Panc1 (cell line): ENCODE measurements at regions not wholly inside any gene's neighbourhood (a gene's known extent, or its start where the extent isn't known, plus 50 kb on each side); places are given as distances from the start of the nearest gene placed in this dataset.

ENCODE experiments used
- ATAC-seq: fragments of 200-7000 bp; cut with Tn5 transposase; 2 replicates; pipeline ENCODE4 v1.9.1; 2020; ENCODE audit warnings: mild to moderate bottlenecking, moderate library complexity
- BruUV-seq: library from RNA; stranded (reverse); fragments of 400-500 nt; replicated peaks from 2 replicates; lab custom pipeline; 2021; lab: Mats Ljungman, UMichigan
- CTCF ChIA-PET: fragments of 300-600 bp; sonication (Branson Sonifier 250); formaldehyde crosslinking; loops from one replicate; lab custom pipeline; 2022; ENCODE audit warnings: antibody characterized with exemption; lab: Charles Lee
- POLR2A ChIA-PET: fragments of 300-600 bp; sonication (Branson Sonifier 250); formaldehyde crosslinking; loops from one replicate; lab custom pipeline; 2022; ENCODE audit warnings: antibody characterized with exemption; lab: Charles Lee
- DNase-seq: peaks from one replicate; pipeline ENCODE4 v3.0.0-alpha.2; 2010; ENCODE audit warnings: low read depth, low spot score
- H3K27ac ChIP-seq: 2 replicates; pipeline ENCODE4 v1.5.1; 2011; ENCODE audit warnings: mild to moderate bottlenecking, low read length, inconsistent platforms
- H3K27me3 ChIP-seq: fragments of 200-500 bp; sonication (Bioruptor generic); 2 replicates; pipeline ENCODE4 v1.6.0; 2014; ENCODE audit warnings: low read length, inconsistent platforms; ENCODE audit not compliant: control insufficient read depth, insufficient read depth
- H3K36me3 ChIP-seq: fragments of 200-500 bp; sonication (Bioruptor generic); 2 replicates; pipeline ENCODE4 v1.5.1; 2014; ENCODE audit warnings: inconsistent platforms, mild to moderate bottlenecking, low read length, moderate library complexity; ENCODE audit not compliant: control insufficient read depth, insufficient read depth
- H3K4me1 ChIP-seq: 2 replicates; pipeline ENCODE4 v1.5.1; 2011; ENCODE audit warnings: inconsistent platforms, mild to moderate bottlenecking, low read length, moderate library complexity; ENCODE audit not compliant: control insufficient read depth, insufficient read depth
- H3K4me3 ChIP-seq, 2 experiments: 2 replicates each; pipeline ENCODE4 v1.5.1; 2011 to 2012; ENCODE audit warnings: low read depth in 2 of 2, low read length in 2 of 2, mild to moderate bottlenecking in 2 of 2, inconsistent platforms in 1 of 2, moderate library complexity in 1 of 2
- H3K9me3 ChIP-seq: fragments of 200-500 bp; sonication (Bioruptor generic); 2 replicates; pipeline ENCODE4 v1.5.1; 2014; ENCODE audit warnings: low read depth, mild to moderate bottlenecking, inconsistent platforms, low read length, moderate library complexity; ENCODE audit not compliant: control insufficient read depth, insufficient read depth
- CTCF ChIP-seq: fragments of 450-650 bp; IDR thresholded peaks from 2 replicates; pipeline ENCODE4 v1.5.1; 2017; ENCODE audit warnings: mild to moderate bottlenecking
- POLR2AphosphoS5 ChIP-seq: IDR thresholded peaks from 2 replicates; pipeline ENCODE4 v1.6.1; 2012; ENCODE audit warnings: mild to moderate bottlenecking, low read depth, low read length, moderate library complexity
- REST ChIP-seq, 2 experiments: IDR thresholded peaks; 2 replicates each; pipeline ENCODE4 v1.6.1; 2011 to 2012; ENCODE audit warnings: low read depth in 2 of 2, control low read depth in 1 of 2, low read length in 1 of 2, mild to moderate bottlenecking in 1 of 2, moderate library complexity in 1 of 2; ENCODE audit not compliant: insufficient read depth in 1 of 2
- SIN3A ChIP-seq: IDR thresholded peaks from 2 replicates; pipeline ENCODE4 v1.6.1; 2012; ENCODE audit warnings: low read depth, mild to moderate bottlenecking, low read length, moderate library complexity, borderline replicate concordance; ENCODE audit not compliant: insufficient read depth
- TCF7L2 ChIP-seq: IDR thresholded peaks from 2 replicates; pipeline ENCODE4 v1.6.1; 2011; ENCODE audit warnings: mild to moderate bottlenecking, low read depth, low read length, inconsistent platforms
- in situ Hi-C: cut with HindIII; loops from 2 replicates; pipeline ENCODE4 v1.10.0; 2016; ENCODE audit warnings: low sequenced_read_pairs, low pct_unique_long_range_greater_than_20kb
- intact Hi-C: fragments of 100-400 bp; cut with micrococcal nuclease; formaldehyde crosslinking; loops from one replicate; pipeline ENCODE4 v1.10.0; 2022; ENCODE audit not compliant: unreplicated experiment

DNA sequence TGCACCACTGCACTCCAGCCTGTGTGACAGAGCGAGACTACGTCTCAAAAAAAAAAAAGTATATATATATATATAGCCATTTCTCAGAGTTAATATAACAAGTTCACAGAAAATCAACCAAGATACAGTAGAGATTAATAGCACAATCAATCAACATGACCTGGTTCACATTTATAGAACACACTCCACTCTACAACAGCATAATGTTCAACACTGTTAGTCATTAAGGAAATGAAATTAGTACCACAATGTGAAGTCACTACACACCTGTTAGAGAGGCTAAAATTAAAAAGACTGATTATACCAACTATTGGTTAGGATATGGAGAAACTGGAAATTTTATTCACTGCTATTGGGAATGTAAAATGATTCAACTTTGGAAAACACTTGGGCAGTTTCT, 387.7 kb downstream of the QKI start:
- Histone ChIP-seq H3K4me1 (no peaks in the 10 kb centered on the region), H3K27ac (no peak overlapping the region), H3K27me3 (no peaks in the 10 kb centered on the region), H3K4me3 (no peak overlapping the region), H3K36me3 (no peaks in the 10 kb centered on the region), H3K9me3 (no peaks in the 10 kb centered on the region)
- CTCF ChIA-PET = no interaction called here
- BruUV-seq = no TSS peak
- in situ Hi-C loops = no loop called here
- intact Hi-C loops = no loop called here
- ATAC-seq (no peak), DNase-seq (no peak)
- POLR2A ChIA-PET = no interaction called here
- no peak for TF ChIP-seq POLR2AphosphoS5
- no peak for TF ChIP-seq CTCF
- TF ChIP-seq TCF7L2 = no peak
- TF ChIP-seq SIN3A = no peak
- TF ChIP-seq REST (IDR thresholded peaks at IDR 0.05; ENCODE audit: insufficient read depth in 1 of 2, low read depth in 2 of 2, low read length in 1 of 2) = no peak

DNA sequence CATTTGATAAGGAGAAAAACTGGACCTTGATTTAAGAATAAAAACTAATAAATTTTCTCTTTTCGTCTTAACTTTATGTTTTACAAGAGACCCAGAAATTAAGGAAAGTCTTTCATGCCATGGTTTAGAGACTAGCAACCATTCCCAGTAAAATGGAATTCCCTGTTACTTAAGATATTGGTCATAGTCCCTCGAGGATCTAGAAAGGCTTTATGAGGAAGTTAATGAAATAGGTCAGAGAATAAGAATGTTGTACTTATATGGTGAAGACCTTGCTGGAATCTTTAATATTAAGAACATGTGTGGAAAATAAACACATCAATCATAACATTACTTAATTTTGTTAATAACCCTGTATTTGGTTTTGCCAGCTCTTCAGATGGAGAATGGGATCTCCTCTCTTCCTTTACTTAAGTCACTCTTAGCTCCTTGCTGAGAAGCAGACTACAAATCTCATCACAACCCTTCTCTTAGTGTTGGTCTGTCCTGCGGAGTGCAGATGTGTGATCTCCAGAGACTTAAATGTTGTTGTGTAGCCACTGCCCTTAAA, 382.9 kb downstream of the QKI start:
- DNase-seq (no peak), ATAC-seq (no peak)
- no peaks in the 10 kb centered on the region for H3K4me1 ChIP-seq
- CTCF ChIA-PET = no interaction called here
- in situ Hi-C loops = no loop called here
- no peak overlapping the region for H3K27ac ChIP-seq
- H3K9me3 ChIP-seq = no peaks in the 10 kb centered on the region
- H3K36me3 ChIP-seq = no peaks in the 10 kb centered on the region
- no peaks in the 10 kb centered on the region; the same call in 1 of the 2 replicates for H3K27me3 ChIP-seq
- BruUV-seq = no TSS peak
- no peak overlapping the region for H3K4me3 ChIP-seq
- no peak for TF ChIP-seq TCF7L2
- TF ChIP-seq REST (IDR thresholded peaks at IDR 0.05; ENCODE audit: insufficient read depth in 1 of 2, low read depth in 2 of 2, low read length in 1 of 2) = no peak
- no peak for TF ChIP-seq CTCF
- TF ChIP-seq SIN3A = no peak
- no peak for TF ChIP-seq POLR2AphosphoS5
- POLR2A ChIA-PET = no interaction called here
- intact Hi-C loops = no loop called here
